B cell (primary cell): ENCODE measurements at regions not wholly inside any gene's neighbourhood (a gene's known extent, or its start where the extent isn't known, plus 50 kb on each side); places are given as distances from the start of the nearest gene placed in this dataset.

Experiments used
- ATAC-seq: fragments of 200-7000 bp; cut with Tn5 transposase; one replicate; pipeline ENCODE4 v1.10.0; 2021; ENCODE audit warnings: low read depth, mild to moderate bottlenecking, moderate number of reproducible peaks, moderate library complexity
- CTCF ChIA-PET: fragments of 350-600 bp; sonication (Branson Sonifier 250); formaldehyde crosslinking; loops from one replicate; lab custom pipeline; 2021; ENCODE audit warnings: antibody characterized with exemption, inconsistent platforms; lab: Charles Lee
- POLR2A ChIA-PET: fragments of 350-600 bp; sonication (Branson Sonifier 250); formaldehyde crosslinking; loops from one replicate; lab custom pipeline; 2021; ENCODE audit warnings: antibody characterized with exemption; lab: Charles Lee
- DNase-seq: peaks from one replicate; pipeline ENCODE4 v3.0.0; 2013
- H2AFZ ChIP-seq: 2 replicates; pipeline ENCODE4 v1.6.1; 2012; ENCODE audit warnings: mild to moderate bottlenecking, low read depth, low read length; ENCODE audit not compliant: insufficient read depth, poor library complexity, severe bottlenecking
- H3K27ac ChIP-seq, 2 donors: 1 replicate in 1 of 2; 2 replicates in 1 of 2; pipeline ENCODE4 v1.5.1; 2012 to 2013; ENCODE audit warnings: low read length in 2 of 2, mild to moderate bottlenecking in 2 of 2, moderate library complexity in 1 of 2
- H3K27me3 ChIP-seq, 4 experiments: fragments of 200-600 bp in 1 of 4; sonication (generic) in 1 of 4; replicated peaks in 1 of 4; 1 replicate in 2 of 4; 2 replicates in 2 of 4; pipeline versions ENCODE4 v1.6.1 to v1.7.0; 2013 to 2016; ENCODE audit warnings: low read length in 3 of 4, mild to moderate bottlenecking in 2 of 4, mixed read lengths in 1 of 4, moderate library complexity in 1 of 4; ENCODE audit not compliant: insufficient read depth in 4 of 4, control insufficient read depth in 3 of 4; ENCODE audit errors: control extremely low read depth in 1 of 4
- H3K36me3 ChIP-seq, 2 experiments: replicated peaks in 1 of 2; 1 replicate in 1 of 2; 2 replicates in 1 of 2; pipeline versions ENCODE4 v1.6.1 to v1.7.1; 2013; ENCODE audit warnings: low read length in 1 of 2; ENCODE audit not compliant: insufficient read depth in 2 of 2, control insufficient read depth in 1 of 2; ENCODE audit errors: control extremely low read depth in 1 of 2, extremely low read depth in 1 of 2
- H3K4me1 ChIP-seq, 2 donors: fragments of 200-600 bp in 1 of 2; sonication (generic) in 1 of 2; 1 replicate in 1 of 2; 2 replicates in 1 of 2; pipeline versions ENCODE4 v1.5.1 to v1.6.1; 2013 to 2017; ENCODE audit warnings: low read length in 2 of 2; ENCODE audit not compliant: control insufficient read depth in 2 of 2, insufficient read depth in 2 of 2
- H3K4me2 ChIP-seq: replicated peaks from 2 replicates; pipeline ENCODE3; 2012; ENCODE audit warnings: mild to moderate bottlenecking, low read depth, low read length; ENCODE audit not compliant: poor library complexity, severe bottlenecking
- H3K4me3 ChIP-seq, 5 experiments: fragments of 200-600 bp in 1 of 5; sonication (generic) in 1 of 5; 1 replicate in 3 of 5; 2 replicates in 2 of 5; pipeline versions ENCODE4 v1.5.1 to v1.7.0; 2011 to 2016; ENCODE audit warnings: low read length in 4 of 5, mild to moderate bottlenecking in 4 of 5, low read depth in 2 of 5, control low read depth in 1 of 5, moderate library complexity in 1 of 5; ENCODE audit not compliant: insufficient read depth in 1 of 5; ENCODE audit errors: control extremely low read depth in 1 of 5, extremely low read depth in 1 of 5
- H3K79me2 ChIP-seq: fragments of 200-600 bp; sonication (generic); one replicate; pipeline ENCODE4 v1.6.0; 2016; ENCODE audit warnings: low read length; ENCODE audit not compliant: control insufficient read depth, insufficient read depth
- H3K9ac ChIP-seq: fragments of 200-600 bp; sonication (generic); 2 replicates; pipeline ENCODE4 v1.6.1; 2017; ENCODE audit warnings: mild to moderate bottlenecking, low read length, moderate library complexity
- H3K9me3 ChIP-seq, 3 donors: one replicate each; pipeline versions ENCODE4 v1.6.1 to v1.7.1; 2013; ENCODE audit warnings: low read length in 2 of 3; ENCODE audit not compliant: control insufficient read depth in 2 of 3, insufficient read depth in 1 of 3; ENCODE audit errors: control extremely low read depth in 1 of 3
- H4K20me1 ChIP-seq: 2 replicates; pipeline ENCODE4 v1.6.0; 2012; ENCODE audit warnings: mild to moderate bottlenecking, low read length; ENCODE audit not compliant: insufficient read depth, control insufficient read depth, poor library complexity, severe bottlenecking
- H3K27ac Mint-ChIP-seq: one replicate; pipeline ENCODE4 v1.8.0; 2021; ENCODE audit warnings: mixed read lengths
- H3K27me3 Mint-ChIP-seq: one replicate; pipeline ENCODE4 v1.8.0; 2021; ENCODE audit warnings: mixed read lengths
- H3K4me1 Mint-ChIP-seq: one replicate; pipeline ENCODE4 v1.8.0; 2021; ENCODE audit warnings: mixed read lengths
- H3K4me3 Mint-ChIP-seq: one replicate; pipeline ENCODE4 v1.8.0; 2021; ENCODE audit warnings: mixed read lengths
- H3K9me3 Mint-ChIP-seq: one replicate; pipeline ENCODE4 v1.8.0; 2022; ENCODE audit warnings: mixed read lengths; ENCODE audit not compliant: insufficient read depth
- EZH2 ChIP-seq: IDR thresholded peaks from 2 replicates; pipeline ENCODE4 v1.6.1; 2012; ENCODE audit warnings: borderline replicate concordance, low read depth, mild to moderate bottlenecking, moderate library complexity, low read length; ENCODE audit not compliant: insufficient read depth, poor library complexity, severe bottlenecking
- WGBS: methylation state at CpG from one replicate; pipeline ENCODE4 v1.1.5; 2013; ENCODE audit warnings: missing lambda C conversion rate; ENCODE audit not compliant: insufficient coverage; 5-methylcytosine and 5-hydroxymethylcytosine counted together
- intact Hi-C: fragments of 100-400 bp; cut with micrococcal nuclease; formaldehyde crosslinking; loops from one replicate; pipeline ENCODE4 v1.10.0; 2022
- TF ChIP-seq, protein P1 (sequence below): fragments of 200-600 bp; IDR thresholded peaks from one replicate; pipeline ENCODE4 v1.8.0; 2022; ENCODE audit warnings: antibody characterized with exemption, mild to moderate bottlenecking

DNA sequence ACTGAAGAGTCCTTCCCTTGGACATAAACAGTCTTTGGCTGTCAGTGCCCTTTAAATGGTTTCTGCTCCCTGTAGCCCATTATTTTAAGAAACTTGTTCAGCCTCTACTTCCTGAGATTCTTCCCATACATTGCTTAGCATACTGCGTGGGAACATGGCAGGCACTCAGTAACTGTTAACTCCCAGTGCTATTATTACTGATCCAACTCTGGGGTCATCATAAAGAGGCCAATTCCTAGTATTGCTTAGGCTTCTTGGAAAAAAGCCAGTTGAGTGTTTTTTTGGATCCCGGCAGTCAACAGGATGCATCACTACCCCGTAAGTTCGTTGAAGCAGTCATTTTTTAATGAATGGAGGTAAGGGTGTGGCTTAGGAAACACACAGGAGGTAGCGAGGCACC is 206.2 kb upstream of the ADAMTS9 start:
- H3K9me3 Mint-ChIP-seq = no peaks in the 10 kb centered on the region
- POLR2A ChIA-PET = no interaction called here
- ATAC-seq (no peak), DNase-seq (no peak)
- Histone ChIP-seq H3K9me3 (no peaks in the 10 kb centered on the region), H3K27me3 (no peaks in the 10 kb centered on the region), H4K20me1 (no peaks in the 10 kb centered on the region), H3K27ac (no peak overlapping the region), H3K4me1 (no peaks in the 10 kb centered on the region), H3K36me3 (no peaks in the 10 kb centered on the region), H3K4me2 (no peak overlapping the region), H3K79me2 (no peaks in the 10 kb centered on the region), H3K9ac (no peak overlapping the region), H2AFZ (no peak overlapping the region), H3K4me3 (no peak overlapping the region)
- no peaks in the 10 kb centered on the region for H3K27me3 Mint-ChIP-seq
- CTCF ChIA-PET = no interaction called here
- WGBS = 73% methylated on average over 3 of the region's 5 CpGs
- H3K4me1 Mint-ChIP-seq = no peaks in the 10 kb centered on the region
- intact Hi-C loops = no loop called here
- TF ChIP-seq, protein P1, sequence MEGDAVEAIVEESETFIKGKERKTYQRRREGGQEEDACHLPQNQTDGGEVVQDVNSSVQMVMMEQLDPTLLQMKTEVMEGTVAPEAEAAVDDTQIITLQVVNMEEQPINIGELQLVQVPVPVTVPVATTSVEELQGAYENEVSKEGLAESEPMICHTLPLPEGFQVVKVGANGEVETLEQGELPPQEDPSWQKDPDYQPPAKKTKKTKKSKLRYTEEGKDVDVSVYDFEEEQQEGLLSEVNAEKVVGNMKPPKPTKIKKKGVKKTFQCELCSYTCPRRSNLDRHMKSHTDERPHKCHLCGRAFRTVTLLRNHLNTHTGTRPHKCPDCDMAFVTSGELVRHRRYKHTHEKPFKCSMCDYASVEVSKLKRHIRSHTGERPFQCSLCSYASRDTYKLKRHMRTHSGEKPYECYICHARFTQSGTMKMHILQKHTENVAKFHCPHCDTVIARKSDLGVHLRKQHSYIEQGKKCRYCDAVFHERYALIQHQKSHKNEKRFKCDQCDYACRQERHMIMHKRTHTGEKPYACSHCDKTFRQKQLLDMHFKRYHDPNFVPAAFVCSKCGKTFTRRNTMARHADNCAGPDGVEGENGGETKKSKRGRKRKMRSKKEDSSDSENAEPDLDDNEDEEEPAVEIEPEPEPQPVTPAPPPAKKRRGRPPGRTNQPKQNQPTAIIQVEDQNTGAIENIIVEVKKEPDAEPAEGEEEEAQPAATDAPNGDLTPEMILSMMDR = no peak
- TF ChIP-seq EZH2 = no peak
- no peak overlapping the region for H3K4me3 Mint-ChIP-seq
- H3K27ac Mint-ChIP-seq = no peak overlapping the region

DNA sequence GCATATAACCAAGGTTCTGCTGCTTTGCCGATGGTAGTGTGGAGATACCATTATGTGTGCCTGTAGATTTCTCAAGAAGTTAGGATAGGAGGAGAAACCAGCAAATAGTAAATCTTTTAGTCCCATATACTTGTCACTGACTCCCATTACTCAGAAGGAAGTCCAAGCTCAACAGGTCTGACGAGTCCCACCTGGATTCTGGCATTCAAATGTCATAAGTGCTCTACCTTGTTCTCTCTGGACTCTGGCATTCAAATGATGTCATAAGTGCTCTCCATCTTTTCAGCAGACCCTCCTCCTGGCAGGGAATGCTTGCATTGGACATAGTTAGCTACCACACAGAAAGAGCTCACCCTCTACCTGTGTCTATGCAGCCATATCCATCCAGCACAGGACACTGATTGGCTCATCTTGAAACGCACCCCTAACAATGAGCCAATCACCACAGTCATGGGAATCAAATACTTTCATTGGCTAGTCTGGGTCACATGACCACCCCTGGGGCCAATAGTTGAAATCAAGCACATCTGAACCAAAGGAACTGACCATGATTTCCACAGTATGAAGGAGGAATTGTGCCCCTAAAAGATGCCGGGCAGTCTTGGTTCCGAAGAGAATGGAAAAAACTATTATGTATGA is 205.0 kb upstream of the ADAMTS9 start:
- Mint-ChIP-seq H3K27ac (no peak overlapping the region), H3K27me3 (no peaks in the 10 kb centered on the region), H3K9me3 (no peaks in the 10 kb centered on the region), H3K4me1 (no peaks in the 10 kb centered on the region), H3K4me3 (no peak overlapping the region)
- no peak overlapping the region for H2AFZ ChIP-seq
- no peaks in the 10 kb centered on the region for H4K20me1 ChIP-seq
- CTCF ChIA-PET = no interaction called here
- POLR2A ChIA-PET = no interaction called here
- no peak for ATAC-seq
- H3K27ac ChIP-seq = no peak overlapping the region
- H3K9ac ChIP-seq = no peak overlapping the region
- no peaks in the 10 kb centered on the region for H3K36me3 ChIP-seq
- no peaks in the 10 kb centered on the region for H3K4me1 ChIP-seq
- no peak for DNase-seq
- intact Hi-C loops = no loop called here
- H3K79me2 ChIP-seq = no peaks in the 10 kb centered on the region
- 87% methylated on average over 2 of the region's 5 CpGs for WGBS
- H3K9me3 ChIP-seq = no peaks in the 10 kb centered on the region
- H3K27me3 ChIP-seq = no peaks in the 10 kb centered on the region
- no peak overlapping the region for H3K4me3 ChIP-seq
- H3K4me2 ChIP-seq = no peak overlapping the region
- TF ChIP-seq, protein P1 = no peak
- TF ChIP-seq EZH2 = no peak
